Suprapubic skin (tissue), 4 donors: ENCODE measurements at regions not wholly inside any gene's neighbourhood (a gene's known extent, or its start where the extent isn't known, plus 50 kb on each side); places are given as distances from the start of the nearest gene placed in this dataset.

ENCODE experiments used
- DNase-seq, 2 donors: peaks; one replicate each; pipeline ENCODE4 v3.0.0-alpha.2; 2019; ENCODE audit warnings: low spot score in 2 of 2
- H3K27ac ChIP-seq: fragments of 200-600 bp; sonication (generic); one replicate; pipeline ENCODE4 v1.5.1; 2019
- H3K27me3 ChIP-seq: fragments of 200-600 bp; sonication (generic); one replicate; pipeline ENCODE4 v1.5.1; 2019
- H3K36me3 ChIP-seq: fragments of 200-600 bp; sonication (generic); one replicate; pipeline ENCODE4 v1.5.1; 2019
- H3K4me1 ChIP-seq: fragments of 200-600 bp; sonication (generic); one replicate; pipeline ENCODE4 v1.5.1; 2019
- H3K4me3 ChIP-seq: fragments of 200-600 bp; sonication (generic); one replicate; pipeline ENCODE4 v1.5.1; 2019; ENCODE audit warnings: mild to moderate bottlenecking
- H3K9me3 ChIP-seq: fragments of 200-600 bp; sonication (generic); one replicate; pipeline ENCODE4 v1.5.1; 2019
- CTCF ChIP-seq, 2 donors: fragments of 200-600 bp in 1 of 2; fragments of 450-650 bp in 1 of 2; sonication (generic) in 1 of 2; IDR thresholded peaks; one replicate each; pipeline ENCODE4 v1.5.1; 2016 to 2019; ENCODE audit warnings: antibody characterized with exemption in 2 of 2, mild to moderate bottlenecking in 1 of 2, moderate library complexity in 1 of 2
- EP300 ChIP-seq: sonication (generic); formaldehyde crosslinking; IDR thresholded peaks from one replicate; pipeline ENCODE4 v1.6.1; 2017; ENCODE audit warnings: antibody characterized with exemption
- POLR2A ChIP-seq, 2 donors: fragments of 450-650 bp; IDR thresholded peaks; one replicate each; pipeline ENCODE4 v1.6.1; 2017; ENCODE audit warnings: antibody characterized with exemption in 2 of 2, mild to moderate bottlenecking in 2 of 2, moderate library complexity in 2 of 2
- POLR2AphosphoS5 ChIP-seq, 3 donors: sonication (generic); formaldehyde crosslinking; IDR thresholded peaks; one replicate each; pipeline ENCODE4 v1.6.1; 2017; ENCODE audit warnings: antibody characterized with exemption in 3 of 3
- WGBS: methylation state at CpG from one replicate; pipeline ENCODE4 v1.1.5; 2018; 5-methylcytosine and 5-hydroxymethylcytosine counted together

GRCh38 chr11:82089426-82089825 lies 644.2 kb downstream of the FAM181B start:
- H3K27me3 ChIP-seq: no peaks in the 10 kb centered on the region
- no peak overlapping the region for H3K27ac ChIP-seq
- DNase-seq: no peak

GRCh38 chr11:82085493-82085892 lies 648.2 kb downstream of the FAM181B start:
- H3K36me3 ChIP-seq: no peaks in the 10 kb centered on the region
- H3K4me3 ChIP-seq: no peak overlapping the region
- H3K27ac ChIP-seq: no peak overlapping the region
- H3K9me3 ChIP-seq: no peaks in the 10 kb centered on the region
- H3K27me3 ChIP-seq: no peaks in the 10 kb centered on the region
- DNase-seq: no peak
- WGBS: 78% methylated on average over 4 of the region's 4 CpGs
- no peaks in the 10 kb centered on the region for H3K4me1 ChIP-seq
- TF ChIP-seq POLR2AphosphoS5 (IDR thresholded peaks at IDR 0.05) (no peak), EP300 (no peak), CTCF (IDR thresholded peaks at IDR 0.05) (no peak)

More at GRCh38 chr11:82089426-82089825, 644.2 kb downstream of the FAM181B start:
- 78% methylated on average over 5 of the region's 5 CpGs for WGBS
- no peaks in the 10 kb centered on the region for H3K9me3 ChIP-seq
- TF ChIP-seq POLR2A (IDR thresholded peaks at IDR 0.05) (no peak), CTCF (IDR thresholded peaks at IDR 0.05) (no peak), POLR2AphosphoS5 (IDR thresholded peaks at IDR 0.05) (no peak)
- no peaks in the 10 kb centered on the region for H3K4me1 ChIP-seq
- H3K36me3 ChIP-seq: no peaks in the 10 kb centered on the region
- no peak overlapping the region for H3K4me3 ChIP-seq

GRCh38 chr11:82082976-82083375 lies 650.7 kb downstream of the FAM181B start:
- no peaks in the 10 kb centered on the region for H3K27me3 ChIP-seq
- H3K9me3 ChIP-seq: no peaks in the 10 kb centered on the region
- TF ChIP-seq POLR2A (IDR thresholded peaks at IDR 0.05) (no peak), EP300 (no peak), CTCF (IDR thresholded peaks at IDR 0.05) (no peak), POLR2AphosphoS5 (IDR thresholded peaks at IDR 0.05) (no peak)
- no peaks in the 10 kb centered on the region for H3K4me1 ChIP-seq
- no peak overlapping the region for H3K4me3 ChIP-seq
- H3K27ac ChIP-seq: no peak overlapping the region
- no peak for DNase-seq
- WGBS: 13% methylated on average over 2 of the region's 2 CpGs
- no peaks in the 10 kb centered on the region for H3K36me3 ChIP-seq

GRCh38 chr11:82080160-82080559 lies 653.5 kb downstream of the FAM181B start:
- Histone ChIP-seq H3K27ac (no peak overlapping the region), H3K9me3 (no peaks in the 10 kb centered on the region), H3K4me3 (no peak overlapping the region), H3K4me1 (no peaks in the 10 kb centered on the region), H3K36me3 (no peaks in the 10 kb centered on the region), H3K27me3 (no peaks in the 10 kb centered on the region)
- WGBS: 48% methylated on average over 2 of the region's 2 CpGs
- no peak for TF ChIP-seq CTCF (IDR thresholded peaks at IDR 0.05)
- TF ChIP-seq POLR2A (IDR thresholded peaks at IDR 0.05): no peak
- TF ChIP-seq POLR2AphosphoS5 (IDR thresholded peaks at IDR 0.05): no peak
- TF ChIP-seq EP300: no peak
- DNase-seq: no peak

GRCh38 chr11:82076126-82076525 lies 657.5 kb downstream of the FAM181B start:
- no peak for DNase-seq
- 65% methylated on average over 3 of the region's 3 CpGs for WGBS
- no peak overlapping the region for H3K4me3 ChIP-seq
- no peaks in the 10 kb centered on the region for H3K27me3 ChIP-seq
- H3K4me1 ChIP-seq: no peaks in the 10 kb centered on the region
- no peaks in the 10 kb centered on the region for H3K9me3 ChIP-seq
- no peak overlapping the region for H3K27ac ChIP-seq
- no peaks in the 10 kb centered on the region for H3K36me3 ChIP-seq
- TF ChIP-seq EP300 (no peak), POLR2A (IDR thresholded peaks at IDR 0.05) (no peak), POLR2AphosphoS5 (IDR thresholded peaks at IDR 0.05) (no peak), CTCF (IDR thresholded peaks at IDR 0.05) (no peak)
